H9 (cell line): ENCODE measurements at regions not wholly inside any gene's neighbourhood (a gene's known extent, or its start where the extent isn't known, plus 50 kb on each side); places are given as distances from the start of the nearest gene placed in this dataset.

Experiments used
- DNase-seq: peaks from one replicate; pipeline ENCODE4 v3.0.0-alpha.2; 2017
- H2AFZ ChIP-seq: one replicate; pipeline ENCODE4 v1.6.1; 2013; ENCODE audit warnings: mild to moderate bottlenecking, low read length, control low read depth, moderate library complexity
- H2AK5ac ChIP-seq: 2 replicates; pipeline ENCODE4 v1.6.1; 2013; ENCODE audit warnings: low read length, control low read depth, mixed read lengths; ENCODE audit not compliant: insufficient read length
- H2BK120ac ChIP-seq: one replicate; pipeline ENCODE4 v1.6.1; 2013; ENCODE audit warnings: low read depth, mild to moderate bottlenecking, low read length, control low read depth, inconsistent platforms; ENCODE audit not compliant: poor library complexity, severe bottlenecking
- H2BK12ac ChIP-seq: 2 replicates; pipeline ENCODE4 v1.6.1; 2013; ENCODE audit warnings: low read length, control low read depth, mixed read lengths, low read depth; ENCODE audit not compliant: insufficient read length
- H2BK15ac ChIP-seq: 2 replicates; pipeline ENCODE4 v1.6.1; 2013; ENCODE audit warnings: low read depth, low read length, control low read depth
- H2BK20ac ChIP-seq: one replicate; pipeline ENCODE4 v1.6.1; 2013; ENCODE audit warnings: low read depth, mild to moderate bottlenecking, low read length, control low read depth, inconsistent platforms; ENCODE audit not compliant: poor library complexity, severe bottlenecking
- H2BK5ac ChIP-seq: 2 replicates; pipeline ENCODE4 v1.6.1; 2013; ENCODE audit warnings: low read length, control low read depth, mixed read lengths; ENCODE audit not compliant: insufficient read length
- H3K14ac ChIP-seq: 2 replicates; pipeline ENCODE4 v1.6.1; 2013; ENCODE audit warnings: low read length, control low read depth; ENCODE audit not compliant: insufficient read depth
- H3K18ac ChIP-seq: 2 replicates; pipeline ENCODE4 v1.6.1; 2013; ENCODE audit warnings: low read depth, mild to moderate bottlenecking, mixed read lengths, low read length, control low read depth; ENCODE audit not compliant: insufficient read length
- H3K23ac ChIP-seq: 2 replicates; pipeline ENCODE4 v1.6.1; 2013; ENCODE audit warnings: low read length, control low read depth, mixed read lengths, low read depth; ENCODE audit not compliant: insufficient read length
- H3K23me2 ChIP-seq: 2 replicates; pipeline ENCODE4 v1.6.1; 2013; ENCODE audit warnings: low read depth, mild to moderate bottlenecking, mixed read lengths, low read length, control low read depth; ENCODE audit not compliant: insufficient read length, poor library complexity, severe bottlenecking
- H3K27ac ChIP-seq: 2 replicates; pipeline ENCODE4 v1.5.1; 2013; ENCODE audit warnings: low read length, control low read depth, mixed read lengths, low read depth; ENCODE audit not compliant: insufficient read length
- H3K27me3 ChIP-seq: 2 replicates; pipeline ENCODE4 v1.6.1; 2013; ENCODE audit warnings: low read length, control low read depth, inconsistent platforms; ENCODE audit not compliant: insufficient read depth
- H3K4ac ChIP-seq: 2 replicates; pipeline ENCODE4 v1.6.1; 2013; ENCODE audit warnings: low read depth, mild to moderate bottlenecking, control low read depth, inconsistent platforms, low read length, moderate library complexity
- H3K4me1 ChIP-seq: 2 replicates; pipeline ENCODE4 v1.6.1; 2013; ENCODE audit warnings: low read length, control low read depth, inconsistent platforms; ENCODE audit not compliant: insufficient read depth
- H3K4me2 ChIP-seq: 2 replicates; pipeline ENCODE4 v1.6.1; 2013; ENCODE audit warnings: low read length, control low read depth, mixed read lengths; ENCODE audit not compliant: insufficient read length, insufficient read depth
- H3K56ac ChIP-seq: 2 replicates; pipeline ENCODE4 v1.6.1; 2013; ENCODE audit warnings: low read depth, mild to moderate bottlenecking, mixed read lengths, low read length, control low read depth; ENCODE audit not compliant: insufficient read length
- H3K79me1 ChIP-seq: 2 replicates; pipeline ENCODE4 v1.6.1; 2013; ENCODE audit warnings: low read depth, mild to moderate bottlenecking, moderate library complexity, low read length, control low read depth, inconsistent platforms; ENCODE audit not compliant: insufficient read depth, poor library complexity, severe bottlenecking
- H3K79me2 ChIP-seq: 2 replicates; pipeline ENCODE4 v1.6.1; 2013; ENCODE audit warnings: low read length, control low read depth, inconsistent platforms; ENCODE audit not compliant: insufficient read depth
- H3K9ac ChIP-seq: 2 replicates; pipeline ENCODE4 v1.6.1; 2013; ENCODE audit warnings: low read length, control low read depth, mixed read lengths; ENCODE audit not compliant: insufficient read length; ENCODE audit errors: extremely low read depth
- H3K9me3 ChIP-seq: one replicate; pipeline ENCODE4 v1.6.1; 2013; ENCODE audit warnings: low read depth, low read length, inconsistent platforms; ENCODE audit not compliant: control insufficient read depth
- H3T11ph ChIP-seq: one replicate; pipeline ENCODE4 v1.6.1; 2013; ENCODE audit warnings: mild to moderate bottlenecking, low read length, control low read depth, inconsistent platforms
- H4K20me1 ChIP-seq: one replicate; pipeline ENCODE4 v1.6.1; 2013; ENCODE audit not compliant: control insufficient read depth, insufficient read length, insufficient read depth
- H4K5ac ChIP-seq: 2 replicates; pipeline ENCODE4 v1.6.1; 2013; ENCODE audit warnings: low read depth, mild to moderate bottlenecking, mixed read lengths, low read length, control low read depth; ENCODE audit not compliant: insufficient read length
- H4K8ac ChIP-seq: replicated peaks from 2 replicates; pipeline ENCODE4 v1.6.1; 2013; ENCODE audit warnings: low read length, control low read depth, mixed read lengths, low read depth; ENCODE audit not compliant: insufficient read length
- H4K91ac ChIP-seq: 2 replicates; pipeline ENCODE4 v1.6.1; 2013; ENCODE audit warnings: low read depth, mild to moderate bottlenecking, moderate library complexity, mixed read lengths, low read length, control low read depth; ENCODE audit not compliant: insufficient read length
- H3K27ac Mint-ChIP-seq, 3 experiments: 2 replicates in 2 of 3; 3 replicates in 1 of 3; pipeline ENCODE4 v1.8.0; 2020 to 2021; ENCODE audit warnings: mixed read lengths in 3 of 3, mild to moderate bottlenecking in 1 of 3, moderate library complexity in 1 of 3
- H3K27me3 Mint-ChIP-seq: 2 replicates; pipeline ENCODE4 v1.8.0; 2021; ENCODE audit warnings: low read depth, mild to moderate bottlenecking, moderate library complexity, mixed read lengths
- H3K36me3 Mint-ChIP-seq, 3 experiments: 2 replicates in 2 of 3; 3 replicates in 1 of 3; pipeline ENCODE4 v1.8.0; 2020 to 2021; ENCODE audit warnings: low read depth in 3 of 3, mixed read lengths in 3 of 3; ENCODE audit not compliant: insufficient read depth in 1 of 3
- H3K4me1 Mint-ChIP-seq, 2 experiments: 2 replicates each; pipeline ENCODE4 v1.8.0; 2020; ENCODE audit warnings: mixed read lengths in 2 of 2
- H3K4me3 Mint-ChIP-seq, 2 experiments: 2 replicates in 1 of 2; 3 replicates in 1 of 2; pipeline ENCODE4 v1.8.0; 2020 to 2021; ENCODE audit warnings: mild to moderate bottlenecking in 2 of 2, mixed read lengths in 2 of 2, moderate library complexity in 1 of 2
- H3K9me3 Mint-ChIP-seq, 2 experiments: 2 replicates in 1 of 2; 3 replicates in 1 of 2; pipeline ENCODE4 v1.8.0; 2020; ENCODE audit warnings: mild to moderate bottlenecking in 2 of 2, mixed read lengths in 2 of 2, moderate library complexity in 1 of 2
- WGBS: extraction: QIAGEN DNeasy Blood & Tissue Kit; methylation state at CpG from one replicate; pipeline ENCODE4 v1.1.7; 2013; ENCODE audit warnings: missing lambda C conversion rate, low lambda C conversion rate, mixed read lengths; ENCODE audit not compliant: insufficient read length; ENCODE audit errors: extremely low coverage; 5-methylcytosine and 5-hydroxymethylcytosine counted together
- TF ChIP-seq, protein P1 (sequence below): fragments of 200-600 bp; sonication (generic); conservative IDR thresholded peaks from 3 replicates; pipeline ENCODE4 v1.8.0; 2021; ENCODE audit warnings: antibody characterized with exemption, mild to moderate bottlenecking

GRCh38 chr1:209497729-209498128, 85.8 kb upstream of the CAMK1G start:
- no peak overlapping the region for H3K56ac ChIP-seq
- H3K36me3 Mint-ChIP-seq: peaks cover 3 to 27% (median 6%) of the 10 kb centered on the region in 3 experiments; a peak in 6 of 7 replicates
- no peaks in the 10 kb centered on the region for H3K4me1 ChIP-seq
- no peak overlapping the region for H3K4ac ChIP-seq
- no peaks in the 10 kb centered on the region for H4K20me1 ChIP-seq
- no peak overlapping the region for H3T11ph ChIP-seq
- H3K4me1 Mint-ChIP-seq: peaks cover 4 to 11% of the 10 kb centered on the region in 2 experiments; a peak in 2 of 4 replicates
- no peaks in the 10 kb centered on the region for H3K27me3 ChIP-seq
- H3K18ac ChIP-seq: no peak overlapping the region
- peaks cover 22 to 34% of the 10 kb centered on the region in 2 experiments for H3K9me3 Mint-ChIP-seq
- H3K27me3 Mint-ChIP-seq: no peaks in the 10 kb centered on the region
- H4K8ac ChIP-seq: no peak overlapping the region
- H4K5ac ChIP-seq: no peak overlapping the region
- H2BK20ac ChIP-seq: no peak overlapping the region
- no peaks in the 10 kb centered on the region for H3K79me1 ChIP-seq
- H2BK12ac ChIP-seq: no peak overlapping the region
- no peak overlapping the region for H3K27ac Mint-ChIP-seq
- WGBS: no CpG with 5 or more reads among the region's 1 CpG
- H3K79me2 ChIP-seq: no peaks in the 10 kb centered on the region
- H2BK15ac ChIP-seq: no peak overlapping the region
- H2AK5ac ChIP-seq: no peak overlapping the region
- H3K9me3 ChIP-seq: no peaks in the 10 kb centered on the region
- DNase-seq: no peak
- no peaks in the 10 kb centered on the region for H3K23me2 ChIP-seq
- H3K4me2 ChIP-seq: no peak overlapping the region
- H3K4me3 Mint-ChIP-seq: no peak overlapping the region
- no peak overlapping the region for H2BK120ac ChIP-seq
- no peak overlapping the region for H3K14ac ChIP-seq
- no peak overlapping the region for H2AFZ ChIP-seq
- H3K9ac ChIP-seq: no peak overlapping the region
- no peak overlapping the region for H3K27ac ChIP-seq
- no peak overlapping the region for H2BK5ac ChIP-seq
- H3K23ac ChIP-seq: no peak overlapping the region
- TF ChIP-seq, protein P1, sequence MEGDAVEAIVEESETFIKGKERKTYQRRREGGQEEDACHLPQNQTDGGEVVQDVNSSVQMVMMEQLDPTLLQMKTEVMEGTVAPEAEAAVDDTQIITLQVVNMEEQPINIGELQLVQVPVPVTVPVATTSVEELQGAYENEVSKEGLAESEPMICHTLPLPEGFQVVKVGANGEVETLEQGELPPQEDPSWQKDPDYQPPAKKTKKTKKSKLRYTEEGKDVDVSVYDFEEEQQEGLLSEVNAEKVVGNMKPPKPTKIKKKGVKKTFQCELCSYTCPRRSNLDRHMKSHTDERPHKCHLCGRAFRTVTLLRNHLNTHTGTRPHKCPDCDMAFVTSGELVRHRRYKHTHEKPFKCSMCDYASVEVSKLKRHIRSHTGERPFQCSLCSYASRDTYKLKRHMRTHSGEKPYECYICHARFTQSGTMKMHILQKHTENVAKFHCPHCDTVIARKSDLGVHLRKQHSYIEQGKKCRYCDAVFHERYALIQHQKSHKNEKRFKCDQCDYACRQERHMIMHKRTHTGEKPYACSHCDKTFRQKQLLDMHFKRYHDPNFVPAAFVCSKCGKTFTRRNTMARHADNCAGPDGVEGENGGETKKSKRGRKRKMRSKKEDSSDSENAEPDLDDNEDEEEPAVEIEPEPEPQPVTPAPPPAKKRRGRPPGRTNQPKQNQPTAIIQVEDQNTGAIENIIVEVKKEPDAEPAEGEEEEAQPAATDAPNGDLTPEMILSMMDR: no peak
- H4K91ac ChIP-seq: no peak overlapping the region
